Ovary (tissue), 7 donors: ENCODE measurements at regions not wholly inside any gene's neighbourhood (a gene's known extent, or its start where the extent isn't known, plus 50 kb on each side); places are given as distances from the start of the nearest gene placed in this dataset.

Experiments used
- DNase-seq, 5 donors: peaks; one replicate each; pipeline ENCODE4 v3.0.0-alpha.2; 2019 to 2020
- H3K27ac ChIP-seq, 2 donors: fragments of 200-600 bp; one replicate each; pipeline versions ENCODE4 v1.5.1 to v1.8.0; 2019 to 2022
- H3K27me3 ChIP-seq: fragments of 200-600 bp; one replicate; pipeline ENCODE4 v1.8.0; 2022
- H3K36me3 ChIP-seq: fragments of 200-600 bp; sonication (generic); one replicate; pipeline ENCODE4 v1.5.1; 2019
- H3K4me1 ChIP-seq: one replicate; pipeline ENCODE4 v1.8.1; 2013; ENCODE audit warnings: mild to moderate bottlenecking, moderate library complexity; ENCODE audit not compliant: insufficient read depth
- H3K4me3 ChIP-seq: fragments of 200-600 bp; sonication (generic); one replicate; pipeline ENCODE4 v1.5.1; 2017
- H3K9me3 ChIP-seq, 2 donors: fragments of 200-600 bp in 1 of 2; sonication (generic) in 1 of 2; one replicate each; pipeline versions ENCODE4 v1.5.1 to v1.8.1; 2013 to 2019; ENCODE audit warnings: mild to moderate bottlenecking in 1 of 2, moderate library complexity in 1 of 2
- CTCF ChIP-seq, 3 donors: fragments of 450-650 bp in 2 of 3; fragments of 200-600 bp in 1 of 3; IDR thresholded peaks; one replicate each; pipeline versions ENCODE4 v1.5.1 to v1.8.0; 2016 to 2022; ENCODE audit warnings: antibody characterized with exemption in 3 of 3, mild to moderate bottlenecking in 1 of 3
- EP300 ChIP-seq: sonication (generic); formaldehyde crosslinking; IDR thresholded peaks from one replicate; pipeline ENCODE4 v1.6.1; 2017; ENCODE audit warnings: antibody characterized with exemption
- POLR2A ChIP-seq: fragments of 450-650 bp; IDR thresholded peaks from one replicate; pipeline ENCODE4 v1.6.1; 2017; ENCODE audit warnings: antibody characterized with exemption, mild to moderate bottlenecking, moderate library complexity
- WGBS, 3 donors: extraction: QIAGEN DNeasy Blood & Tissue Kit in 1 of 3; methylation state at CpG; one replicate each; pipeline versions ENCODE4 v1.1.5 to v1.1.7; 2013 to 2017; 5-methylcytosine and 5-hydroxymethylcytosine counted together
- intact Hi-C, 4 donors: fragments of 100-400 bp; cut with DNase I; formaldehyde crosslinking; loops; one replicate each; pipeline versions ENCODE4 v1.11.0 to v1.15.1; 2022 to 2023
- donor health status: DM: no; HTN: no; CAD: no; lungs with moderate emphysema.
- donor health status: DM: no; HTN: no; CAD: no.
- donor health status: Bipolar disorder and iron deficiency.
- donor health status: DM: no; HTN: no; CAD: no.
- donor health status: DM: yes; HTN: yes; CAD: no.

- no peak overlapping the region for H3K4me3 ChIP-seq
- no peaks in the 10 kb centered on the region for H3K36me3 ChIP-seq
- 57 to 68% (median 60%) methylated on average over 5 of the region's 5 CpGs for WGBS, 3 donors
- DNase-seq: no peak
- TF ChIP-seq EP300: no peak
- no peaks in the 10 kb centered on the region for H3K27me3 ChIP-seq
- no peak overlapping the region for H3K27ac ChIP-seq
- intact Hi-C loops: no loop called here
- no peaks in the 10 kb centered on the region for H3K4me1 ChIP-seq
- no peaks in the 10 kb centered on the region for H3K9me3 ChIP-seq
These were observed 226.5 kb downstream of the PMP22 start for GRCh38 chr17:15038656-15039055.

GRCh38 chr17:15036238-15036637, 228.9 kb downstream of the PMP22 start:
- no peak for TF ChIP-seq POLR2A
- no peak for TF ChIP-seq CTCF (IDR thresholded peaks at IDR 0.05)
- no peak for TF ChIP-seq EP300
- Histone ChIP-seq H3K36me3 (no peaks in the 10 kb centered on the region), H3K27ac (no peak overlapping the region), H3K27me3 (no peaks in the 10 kb centered on the region), H3K4me3 (no peak overlapping the region), H3K4me1 (no peaks in the 10 kb centered on the region), H3K9me3 (no peaks in the 10 kb centered on the region)
- 65 to 80% (median 74%) methylated on average over 8 of the region's 8 CpGs for WGBS, 3 donors
- DNase-seq: no peak
- intact Hi-C loops: no loop called here

GRCh38 chr17:15031975-15032374, 233.2 kb downstream of the PMP22 start:
- no peaks in the 10 kb centered on the region for H3K36me3 ChIP-seq
- no peaks in the 10 kb centered on the region for H3K27me3 ChIP-seq
- intact Hi-C loops: no loop called here
- no peak overlapping the region for H3K4me3 ChIP-seq
- H3K9me3 ChIP-seq: no peaks in the 10 kb centered on the region
- no peak for DNase-seq
- TF ChIP-seq POLR2A (no peak), EP300 (no peak), CTCF (IDR thresholded peaks at IDR 0.05) (no peak)
- H3K4me1 ChIP-seq: no peaks in the 10 kb centered on the region
- WGBS, 3 donors: 44 to 46% (median 45%) methylated on average over 3 of the region's 3 CpGs
- no peak overlapping the region for H3K27ac ChIP-seq

GRCh38 chr17:15029469-15029868, 235.7 kb downstream of the PMP22 start:
- no peak for DNase-seq
- intact Hi-C loops: no loop called here
- WGBS, 3 donors: 60 to 68% (median 63%) methylated on average over 1 of the region's 1 CpG

GRCh38 chr17:15027853-15028252, 237.3 kb downstream of the PMP22 start:
- WGBS, 3 donors: 88 to 94% (median 91%) methylated on average over 1 of the region's 1 CpG
- TF ChIP-seq POLR2A: no peak
- TF ChIP-seq CTCF (IDR thresholded peaks at IDR 0.05): no peak
- TF ChIP-seq EP300: no peak
- Histone ChIP-seq H3K9me3 (no peaks in the 10 kb centered on the region), H3K4me1 (no peaks in the 10 kb centered on the region), H3K4me3 (no peak overlapping the region), H3K27ac (no peak overlapping the region), H3K36me3 (no peaks in the 10 kb centered on the region), H3K27me3 (no peaks in the 10 kb centered on the region)
- intact Hi-C loops: no loop called here
- no peak for DNase-seq

More at GRCh38 chr17:15029469-15029868, 235.7 kb downstream of the PMP22 start:
- no peaks in the 10 kb centered on the region for H3K4me1 ChIP-seq
- TF ChIP-seq CTCF (IDR thresholded peaks at IDR 0.05) (no peak), POLR2A (no peak), EP300 (no peak)
- H3K27me3 ChIP-seq: no peaks in the 10 kb centered on the region
- H3K9me3 ChIP-seq: no peaks in the 10 kb centered on the region
- H3K4me3 ChIP-seq: no peak overlapping the region
- H3K27ac ChIP-seq: no peak overlapping the region
- H3K36me3 ChIP-seq: no peaks in the 10 kb centered on the region
